HEK293T (cell line): ENCODE measurements at regions not wholly inside any gene's neighbourhood (a gene's known extent, or its start where the extent isn't known, plus 50 kb on each side); places are given as distances from the start of the nearest gene placed in this dataset.

ENCODE experiments used
- ARNT ChIP-seq: fragments of 450-650 bp; IDR thresholded peaks from 2 replicates; pipeline ENCODE4 v1.6.1; 2017; ENCODE audit warnings: mild to moderate bottlenecking
- BHLHE40 ChIP-seq: fragments of 450-650 bp; IDR thresholded peaks from 2 replicates; pipeline ENCODE4 v1.6.1; 2016; ENCODE audit warnings: mild to moderate bottlenecking, moderate library complexity, borderline replicate concordance
- CTBP1 ChIP-seq: fragments of 450-650 bp; IDR thresholded peaks from 2 replicates; pipeline ENCODE4 v1.6.1; 2016; ENCODE audit warnings: borderline replicate concordance
- ELF4 ChIP-seq: fragments of 450-650 bp; IDR thresholded peaks from 2 replicates; pipeline ENCODE4 v1.6.1; 2017; ENCODE audit warnings: antibody characterized with exemption
- FOXK2 ChIP-seq: fragments of 450-650 bp; IDR thresholded peaks from 2 replicates; pipeline ENCODE4 v1.6.1; 2016; ENCODE audit warnings: mild to moderate bottlenecking
- FOXM1 ChIP-seq: fragments of 450-650 bp; IDR thresholded peaks from 2 replicates; pipeline ENCODE4 v1.6.1; 2017; ENCODE audit warnings: mild to moderate bottlenecking, borderline replicate concordance
- HDGF ChIP-seq: fragments of 450-650 bp; IDR thresholded peaks from 2 replicates; pipeline ENCODE4 v1.6.1; 2017; ENCODE audit warnings: antibody characterized with exemption, borderline replicate concordance
- L3MBTL2 ChIP-seq: fragments of 450-650 bp; conservative IDR thresholded peaks from 2 replicates; pipeline ENCODE4 v1.6.1; 2016; ENCODE audit warnings: mild to moderate bottlenecking
- NFRKB ChIP-seq: fragments of 450-650 bp; IDR thresholded peaks from 2 replicates; pipeline ENCODE4 v1.6.1; 2016; ENCODE audit warnings: mild to moderate bottlenecking, moderate library complexity
- SP1 ChIP-seq: fragments of 450-650 bp; IDR thresholded peaks from 2 replicates; pipeline ENCODE4 v1.6.1; 2017

- TF ChIP-seq SP1 (no peak), HDGF (no peak), ELF4 (no peak), L3MBTL2 (no peak), FOXK2 (no peak), BHLHE40 (no peak), ARNT (no peak), FOXM1 (no peak), NFRKB (no peak), CTBP1 (no peak)
These were observed 148.2 kb upstream of the LMNTD1 start for GRCh38 chr12:25701290-25701689.
